Hematopoietic multipotent progenitor cell treated with erythropoietin and hydrocortisone succinate and interleukin-3 and kit ligand, for 8 days (in vitro differentiated cells): ENCODE measurements at regions not wholly inside any gene's neighbourhood (a gene's known extent, or its start where the extent isn't known, plus 50 kb on each side); places are given as distances from the start of the nearest gene placed in this dataset.

ENCODE experiments used
- DNase-seq: peaks from one replicate; pipeline ENCODE4 v3.0.0-alpha.2; 2015

- DNase-seq: no peak
These were observed 562.9 kb upstream of the ADARB2 start for GRCh38 chr10:2300231-2300630.

GRCh38 chr10:2296179-2296891 lies 559.0 kb upstream of the ADARB2 start:
- no peak for DNase-seq

GRCh38 chr10:2294739-2295138 lies 557.4 kb upstream of the ADARB2 start:
- DNase-seq: no peak

- no peak for DNase-seq
These were observed 546.7 kb upstream of the ADARB2 start for GRCh38 chr10:2284071-2284470.

GRCh38 chr10:2282202-2282601 lies 544.9 kb upstream of the ADARB2 start:
- DNase-seq: no peak

- DNase-seq: no peak
These were observed 543.5 kb upstream of the ADARB2 start for GRCh38 chr10:2280713-2281300.

- no peak for DNase-seq
These were observed 542.4 kb upstream of the ADARB2 start for GRCh38 chr10:2279711-2280110.

GRCh38 chr10:2278363-2278762 lies 541.0 kb upstream of the ADARB2 start:
- DNase-seq: no peak

- no peak for DNase-seq
These were observed 526.2 kb upstream of the ADARB2 start for GRCh38 chr10:2263561-2263960.

GRCh38 chr10:2262878-2263277 lies 525.6 kb upstream of the ADARB2 start:
- no peak for DNase-seq

- DNase-seq: no peak
These were observed 525.0 kb upstream of the ADARB2 start for GRCh38 chr10:2262333-2262732.

- no peak for DNase-seq
These were observed 518.9 kb upstream of the ADARB2 start for GRCh38 chr10:2256241-2256640.

- no peak for DNase-seq
These were observed 514.8 kb upstream of the ADARB2 start for GRCh38 chr10:2252096-2252495.

GRCh38 chr10:2251631-2252030 lies 514.3 kb upstream of the ADARB2 start:
- no peak for DNase-seq

GRCh38 chr10:2246747-2247146 lies 509.4 kb upstream of the ADARB2 start:
- DNase-seq: no peak

GRCh38 chr10:2245580-2245979 lies 508.3 kb upstream of the ADARB2 start:
- DNase-seq: no peak

GRCh38 chr10:2244471-2244870 lies 507.1 kb upstream of the ADARB2 start:
- no peak for DNase-seq

GRCh38 chr10:2236876-2237275 lies 499.6 kb upstream of the ADARB2 start:
- DNase-seq: no peak

GRCh38 chr10:2232479-2232878 lies 495.2 kb upstream of the ADARB2 start:
- no peak for DNase-seq

- DNase-seq: no peak
These were observed 493.2 kb upstream of the ADARB2 start for GRCh38 chr10:2230478-2230877.

GRCh38 chr10:2228320-2228901 lies 491.1 kb upstream of the ADARB2 start:
- no peak for DNase-seq

GRCh38 chr10:2225609-2226008 lies 488.3 kb upstream of the ADARB2 start:
- DNase-seq: no peak

- DNase-seq: no peak
These were observed 486.4 kb upstream of the ADARB2 start for GRCh38 chr10:2223548-2224320.

GRCh38 chr10:2222631-2223030 lies 485.3 kb upstream of the ADARB2 start:
- no peak for DNase-seq
